PC-3 (cell line): ENCODE measurements at regions not wholly inside any gene's neighbourhood (a gene's known extent, or its start where the extent isn't known, plus 50 kb on each side); places are given as distances from the start of the nearest gene placed in this dataset.
"Not testable (repeated sequence)": the region's sequence is repeated elsewhere in the genome, so short reads cannot be mapped to it uniquely, and the experiment has no call there.

Experiments
- ATAC-seq: fragments of 200-7000 bp; cut with Tn5 transposase; 2 replicates; pipeline ENCODE4 v1.9.1; 2020; ENCODE audit warnings: mild to moderate bottlenecking, moderate library complexity
- BruUV-seq: library from RNA; stranded (reverse); fragments of 400-500 nt; replicated peaks from 2 replicates; lab custom pipeline; 2021; lab: Mats Ljungman, UMichigan
- CTCF ChIA-PET: fragments of 300-600 bp; sonication (Branson Sonifier 250); formaldehyde crosslinking; loops from one replicate; lab custom pipeline; 2022; ENCODE audit warnings: antibody characterized with exemption; lab: Charles Lee
- POLR2A ChIA-PET: fragments of 300-600 bp; sonication (Branson Sonifier 250); formaldehyde crosslinking; loops from one replicate; lab custom pipeline; 2022; ENCODE audit warnings: antibody characterized with exemption; ENCODE audit not compliant: unreplicated experiment; lab: Charles Lee
- DNase-seq: peaks from one replicate; pipeline ENCODE4 v3.0.0-alpha.2; 2015
- H2AFZ ChIP-seq: fragments of 300-600 bp; sonication (generic); 2 replicates; pipeline ENCODE4 v1.6.0; 2016; ENCODE audit warnings: antibody characterized with exemption, low read length
- H3F3A ChIP-seq: fragments of 300-600 bp; sonication (generic); one replicate; pipeline ENCODE4 v1.6.0; 2017; ENCODE audit warnings: antibody characterized with exemption, low read length, control low read depth, mild to moderate bottlenecking; ENCODE audit not compliant: unreplicated experiment
- H3K27ac ChIP-seq: fragments of 300-600 bp; sonication (generic); 2 replicates; pipeline ENCODE4 v1.5.1; 2016; ENCODE audit warnings: mild to moderate bottlenecking, low read length
- H3K27me3 ChIP-seq: fragments of 300-600 bp; sonication (generic); 2 replicates; pipeline ENCODE4 v1.6.1; 2016; ENCODE audit warnings: low read length, mixed read lengths
- H3K36me3 ChIP-seq: fragments of 300-600 bp; sonication (generic); 2 replicates; pipeline ENCODE4 v1.6.1; 2016; ENCODE audit warnings: low read depth, mixed run types, low read length, mixed read lengths
- H3K4me1 ChIP-seq: fragments of 300-600 bp; sonication (generic); 2 replicates; pipeline ENCODE4 v1.5.1; 2016; ENCODE audit warnings: low read length; ENCODE audit not compliant: insufficient read depth
- H3K4me2 ChIP-seq: fragments of 300-600 bp; sonication (generic); 2 replicates; pipeline ENCODE4 v1.6.0; 2016; ENCODE audit warnings: low read length
- H3K4me3 ChIP-seq: fragments of 300-600 bp; sonication (generic); 2 replicates; pipeline ENCODE4 v1.5.1; 2016; ENCODE audit warnings: mild to moderate bottlenecking, low read length, mixed read lengths
- H3K79me2 ChIP-seq: fragments of 300-600 bp; sonication (generic); 2 replicates; pipeline ENCODE4 v1.6.1; 2017; ENCODE audit warnings: low read length, mixed read lengths
- H3K9ac ChIP-seq: fragments of 300-600 bp; sonication (generic); 2 replicates; pipeline ENCODE4 v1.6.0; 2016; ENCODE audit warnings: mild to moderate bottlenecking, low read length
- H3K9me2 ChIP-seq: fragments of 300-600 bp; sonication (generic); replicated peaks from 2 replicates; pipeline ENCODE4 v1.6.1; 2016; ENCODE audit warnings: mixed run types, low read length, mixed read lengths
- H3K9me3 ChIP-seq: fragments of 300-600 bp; sonication (generic); 2 replicates; pipeline ENCODE4 v1.6.1; 2016; ENCODE audit warnings: low read length, mixed read lengths
- H4K20me1 ChIP-seq: fragments of 300-600 bp; sonication (generic); 2 replicates; pipeline ENCODE4 v1.6.1; 2016; ENCODE audit warnings: low read length, mixed read lengths
- EZH2 ChIP-seq: fragments of 300-600 bp; sonication (generic); IDR thresholded peaks from one replicate; pipeline ENCODE4 v1.6.1; 2017; ENCODE audit warnings: antibody characterized with exemption, mild to moderate bottlenecking, low read length; ENCODE audit not compliant: unreplicated experiment
- EZH2phosphoT487 ChIP-seq: fragments of 300-600 bp; sonication (generic); IDR thresholded peaks from 2 replicates; pipeline ENCODE4 v1.6.1; 2018; ENCODE audit warnings: mild to moderate bottlenecking, antibody characterized with exemption, low read length, borderline replicate concordance
- intact Hi-C: fragments of 100-400 bp; cut with micrococcal nuclease; formaldehyde crosslinking; loops from 2 replicates; pipeline ENCODE4 v1.9.0; 2023
- TF ChIP-seq, protein P1 (sequence below): fragments of 300-600 bp; sonication (generic); conservative IDR thresholded peaks from 2 replicates; pipeline ENCODE4 v1.5.1; 2017; ENCODE audit warnings: antibody characterized with exemption, low read depth, mild to moderate bottlenecking, low read length

GRCh38 chr21:17393413-17393812, 119.4 kb upstream of the CXADR start:
- ChIA-PET CTCF (no interaction called here), POLR2A (no interaction called here)
- no peaks in the 10 kb centered on the region for H4K20me1 ChIP-seq
- H3F3A ChIP-seq: no peaks in the 10 kb centered on the region
- DNase-seq: no peak
- BruUV-seq: no TSS peak
- no peaks in the 10 kb centered on the region for H3K9me3 ChIP-seq
- H3K9me2 ChIP-seq: no peaks in the 10 kb centered on the region
- no peak overlapping the region for H3K27ac ChIP-seq
- H3K4me1 ChIP-seq: peaks cover 8% of the 10 kb centered on the region
- ATAC-seq: no peak
- no peak overlapping the region for H3K9ac ChIP-seq
- intact Hi-C loops: no loop called here
- H2AFZ ChIP-seq: no peak overlapping the region
- H3K79me2 ChIP-seq: no peaks in the 10 kb centered on the region
- TF ChIP-seq EZH2: no peak
- TF ChIP-seq EZH2phosphoT487: no peak
- TF ChIP-seq, protein P1, sequence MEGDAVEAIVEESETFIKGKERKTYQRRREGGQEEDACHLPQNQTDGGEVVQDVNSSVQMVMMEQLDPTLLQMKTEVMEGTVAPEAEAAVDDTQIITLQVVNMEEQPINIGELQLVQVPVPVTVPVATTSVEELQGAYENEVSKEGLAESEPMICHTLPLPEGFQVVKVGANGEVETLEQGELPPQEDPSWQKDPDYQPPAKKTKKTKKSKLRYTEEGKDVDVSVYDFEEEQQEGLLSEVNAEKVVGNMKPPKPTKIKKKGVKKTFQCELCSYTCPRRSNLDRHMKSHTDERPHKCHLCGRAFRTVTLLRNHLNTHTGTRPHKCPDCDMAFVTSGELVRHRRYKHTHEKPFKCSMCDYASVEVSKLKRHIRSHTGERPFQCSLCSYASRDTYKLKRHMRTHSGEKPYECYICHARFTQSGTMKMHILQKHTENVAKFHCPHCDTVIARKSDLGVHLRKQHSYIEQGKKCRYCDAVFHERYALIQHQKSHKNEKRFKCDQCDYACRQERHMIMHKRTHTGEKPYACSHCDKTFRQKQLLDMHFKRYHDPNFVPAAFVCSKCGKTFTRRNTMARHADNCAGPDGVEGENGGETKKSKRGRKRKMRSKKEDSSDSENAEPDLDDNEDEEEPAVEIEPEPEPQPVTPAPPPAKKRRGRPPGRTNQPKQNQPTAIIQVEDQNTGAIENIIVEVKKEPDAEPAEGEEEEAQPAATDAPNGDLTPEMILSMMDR: no peak
- no peak overlapping the region for H3K4me2 ChIP-seq
- H3K36me3 ChIP-seq: no peaks in the 10 kb centered on the region
- no peak overlapping the region for H3K4me3 ChIP-seq
- H3K27me3 ChIP-seq: no peaks in the 10 kb centered on the region

- Histone ChIP-seq H4K20me1 (no peaks in the 10 kb centered on the region), H3K9ac (no peak overlapping the region), H2AFZ (no peak overlapping the region), H3K27me3 (no peaks in the 10 kb centered on the region), H3F3A (no peaks in the 10 kb centered on the region), H3K79me2 (no peaks in the 10 kb centered on the region), H3K9me3 (no peaks in the 10 kb centered on the region), H3K27ac (no peak overlapping the region), H3K9me2 (no peaks in the 10 kb centered on the region), H3K4me2 (no peak overlapping the region), H3K4me1 (peaks cover 3% of the 10 kb centered on the region; the same call in 1 of the 2 replicates), H3K36me3 (no peaks in the 10 kb centered on the region), H3K4me3 (no peak overlapping the region)
- no peak for TF ChIP-seq EZH2phosphoT487
- TF ChIP-seq, protein P1: no peak
- no peak for TF ChIP-seq EZH2
- BruUV-seq: no TSS peak
- intact Hi-C loops: no loop called here
- DNase-seq (no peak), ATAC-seq (no peak)
- ChIA-PET CTCF (no interaction called here), POLR2A (no interaction called here)
Measured at GRCh38 chr21:17396948-17397347, 115.9 kb upstream of the CXADR start.

DNA sequence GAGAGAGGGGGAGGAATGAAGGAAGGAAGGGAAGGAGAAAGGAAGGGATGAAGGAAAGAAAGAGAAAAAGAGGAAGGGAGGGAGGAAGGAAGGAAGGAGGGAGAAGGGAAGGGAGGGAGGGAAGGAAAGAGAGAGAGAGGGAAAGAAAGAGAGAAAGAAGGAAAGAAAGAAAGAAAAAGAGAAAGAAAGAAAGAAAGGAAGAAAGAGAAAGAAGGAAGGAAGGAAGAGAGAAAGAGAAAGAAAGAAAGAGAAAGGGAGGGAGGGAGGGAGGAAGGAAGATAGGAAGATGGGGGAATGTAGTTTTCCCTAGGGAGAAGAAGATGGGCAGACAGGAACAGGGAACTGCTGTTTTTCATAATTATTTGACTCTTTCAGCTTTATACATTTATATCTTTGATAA, 115.1 kb upstream of the CXADR start:
- Histone ChIP-seq H3K4me2 (no peak overlapping the region), H3K36me3 (no peaks in the 10 kb centered on the region), H3K9me3 (no peaks in the 10 kb centered on the region), H2AFZ (no peak overlapping the region), H3K9ac (no peak overlapping the region), H3K4me1 (no peaks in the 10 kb centered on the region), H3K27me3 (peaks cover 4% of the 10 kb centered on the region; the same call in 1 of the 2 replicates), H3K79me2 (no peaks in the 10 kb centered on the region), H3K4me3 (no peak overlapping the region), H3K27ac (no peak overlapping the region), H3F3A (no peaks in the 10 kb centered on the region), H4K20me1 (no peaks in the 10 kb centered on the region), H3K9me2 (no peaks in the 10 kb centered on the region)
- ATAC-seq (no peak), DNase-seq (no peak)
- ChIA-PET CTCF (no interaction called here), POLR2A (no interaction called here)
- intact Hi-C loops: no loop called here
- TF ChIP-seq EZH2phosphoT487: no peak
- TF ChIP-seq, protein P1: no peak
- TF ChIP-seq EZH2: no peak
- no TSS peak for BruUV-seq

DNA sequence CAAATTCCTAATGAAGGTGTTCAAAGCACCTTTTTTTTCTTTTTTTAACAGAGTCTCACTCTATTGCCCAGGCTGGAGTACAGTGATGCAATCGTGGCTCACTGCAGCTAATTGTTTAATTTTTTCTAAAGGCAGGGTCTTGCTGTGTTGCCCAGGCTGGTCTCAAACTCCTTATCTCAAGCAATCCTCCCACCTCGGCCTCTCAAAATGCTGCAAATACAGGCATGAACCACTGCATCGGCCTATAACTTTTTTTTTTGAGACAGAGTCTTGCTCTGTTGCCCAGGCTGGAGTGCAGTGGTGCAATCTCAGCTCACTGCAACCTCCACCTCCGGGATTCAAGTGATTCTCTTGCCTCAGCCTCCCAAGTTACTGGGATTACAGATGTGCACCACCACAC, 113.9 kb upstream of the CXADR start:
- H2AFZ ChIP-seq, H3K27me3 ChIP-seq, H3K4me3 ChIP-seq, H3K9me2 ChIP-seq, H4K20me1 ChIP-seq, H3K27ac ChIP-seq, H3K4me2 ChIP-seq, BruUV-seq, ATAC-seq, CTCF ChIA-PET, DNase-seq, intact Hi-C loops, H3F3A ChIP-seq, H3K36me3 ChIP-seq, H3K4me1 ChIP-seq, H3K9ac ChIP-seq, H3K79me2 ChIP-seq, H3K9me3 ChIP-seq: not testable (repeated sequence)
- POLR2A ChIA-PET: interaction anchor here (0.7 kb wide), 1 partner anchor 220 kb away, joined by 3 read pairs; no protein-coding TSS in a partner anchor
